Transverse colon (tissue), 4 donors: ENCODE measurements at regions not wholly inside any gene's neighbourhood (a gene's known extent, or its start where the extent isn't known, plus 50 kb on each side); places are given as distances from the start of the nearest gene placed in this dataset.
"Not testable (repeated sequence)": the region's sequence is repeated elsewhere in the genome, so short reads cannot be mapped to it uniquely, and the experiment has no call there.

Experiments
- DNase-seq: peaks from one replicate; pipeline ENCODE4 v3.0.0-alpha.2; 2019
- H3K27ac ChIP-seq, 4 donors: fragments of 200-600 bp; sonication (generic); 2 replicates each; pipeline ENCODE4 v1.5.1; 2016 to 2018; ENCODE audit warnings: inconsistent platforms in 4 of 4
- H3K27me3 ChIP-seq: fragments of 200-600 bp; sonication (generic); 2 replicates; pipeline ENCODE4 v1.5.1; 2017; ENCODE audit warnings: inconsistent platforms
- H3K36me3 ChIP-seq, 4 donors: fragments of 200-600 bp; sonication (generic); 2 replicates each; pipeline ENCODE4 v1.5.1; 2017 to 2019; ENCODE audit warnings: inconsistent platforms in 4 of 4
- H3K4me1 ChIP-seq, 4 donors: fragments of 200-600 bp; sonication (generic); 2 replicates each; pipeline ENCODE4 v1.5.1; 2017 to 2020; ENCODE audit warnings: inconsistent platforms in 4 of 4
- H3K4me3 ChIP-seq, 4 donors: fragments of 200-600 bp; sonication (generic); 1 replicate in 1 of 4; 2 replicates in 3 of 4; pipeline versions ENCODE4 v1.5.1 to v1.6.1; 2017 to 2019; ENCODE audit warnings: inconsistent platforms in 4 of 4
- H3K9me3 ChIP-seq, 2 donors: fragments of 200-600 bp; sonication (generic); 2 replicates each; pipeline ENCODE4 v1.5.1; 2017 to 2019; ENCODE audit warnings: inconsistent platforms in 2 of 2
- CTCF ChIP-seq, 5 experiments: fragments of 200-600 bp in 3 of 5; fragments of 450-650 bp in 2 of 5; sonication (generic) in 3 of 5; IDR thresholded peaks; 1 replicate in 2 of 5; 2 replicates in 3 of 5; pipeline ENCODE4 v1.5.1; 2016 to 2017; ENCODE audit warnings: antibody characterized with exemption in 5 of 5, inconsistent platforms in 3 of 5, mild to moderate bottlenecking in 2 of 5, moderate library complexity in 1 of 5
- EP300 ChIP-seq: sonication (generic); formaldehyde crosslinking; IDR thresholded peaks from one replicate; pipeline ENCODE4 v1.6.1; 2017; ENCODE audit warnings: antibody characterized with exemption, low read depth
- POLR2A ChIP-seq: fragments of 450-650 bp; IDR thresholded peaks from one replicate; pipeline ENCODE4 v1.6.1; 2016; ENCODE audit warnings: antibody characterized with exemption, mild to moderate bottlenecking, moderate library complexity
- POLR2AphosphoS5 ChIP-seq, 3 donors: sonication (generic); formaldehyde crosslinking; IDR thresholded peaks; one replicate each; pipeline ENCODE4 v1.6.1; 2016; ENCODE audit warnings: antibody characterized with exemption in 3 of 3
- WGBS, 2 donors: methylation state at CpG; one replicate each; pipeline ENCODE4 v1.1.5; 2018; ENCODE audit warnings: low coverage in 1 of 2; 5-methylcytosine and 5-hydroxymethylcytosine counted together
- in situ Hi-C, 4 donors: fragments of 200-750 bp; cut with MboI; loops; one replicate each; pipeline versions ENCODE4 v1.15.0 to v1.15.1; 2017; ENCODE audit warnings: low sequenced_read_pairs in 3 of 4, low pct_ligation_motif_present in 1 of 4, low pct_unique_long_range_greater_than_20kb in 1 of 4
- intact Hi-C: fragments of 100-400 bp; cut with DNase I; formaldehyde crosslinking; loops from one replicate; pipeline ENCODE4 v1.15.1; 2023; ENCODE audit warnings: low total_unique reads

GRCh38 chr18:4536447-4536846, 81.3 kb upstream of the DLGAP1 start:
- Histone ChIP-seq H3K27me3 (no peaks in the 10 kb centered on the region), H3K4me1 (no peaks in the 10 kb centered on the region), H3K27ac (no peak overlapping the region), H3K36me3 (no peaks in the 10 kb centered on the region), H3K4me3 (no peak overlapping the region), H3K9me3 (peaks cover 6 to 15% of the 10 kb centered on the region in 2 donors)
- intact Hi-C loops (no loop called here), in situ Hi-C loops (no loop called here)
- TF ChIP-seq POLR2A, result no peak
- no peak for TF ChIP-seq POLR2AphosphoS5 (IDR thresholded peaks at IDR 0.05)
- no peak for TF ChIP-seq EP300
- TF ChIP-seq CTCF (IDR thresholded peaks at IDR 0.05), result no peak
- no peak for DNase-seq

GRCh38 chr18:4528405-4528804, 73.3 kb upstream of the DLGAP1 start:
- Histone ChIP-seq H3K4me3 (no peak overlapping the region), H3K4me1 (no peaks in the 10 kb centered on the region), H3K9me3 (no peaks in the 10 kb centered on the region), H3K27me3 (no peaks in the 10 kb centered on the region), H3K36me3 (no peaks in the 10 kb centered on the region), H3K27ac (no peak overlapping the region)
- intact Hi-C loops (no loop called here), in situ Hi-C loops (no loop called here)
- DNase-seq, result no peak
- TF ChIP-seq CTCF (IDR thresholded peaks at IDR 0.05), result no peak
- no peak for TF ChIP-seq POLR2AphosphoS5 (IDR thresholded peaks at IDR 0.05)
- no peak for TF ChIP-seq POLR2A
- TF ChIP-seq EP300, result no peak

GRCh38 chr18:4527826-4528225, 72.7 kb upstream of the DLGAP1 start:
- H3K9me3 ChIP-seq, H3K36me3 ChIP-seq, H3K27ac ChIP-seq, in situ Hi-C loops, DNase-seq, H3K27me3 ChIP-seq, intact Hi-C loops, H3K4me3 ChIP-seq, H3K4me1 ChIP-seq: not testable (repeated sequence)
- WGBS, 2 donors, result 30 to 39% methylated on average over 4 to 10 of the region's 10 CpGs

GRCh38 chr18:4524096-4524495, 69.0 kb upstream of the DLGAP1 start:
- H3K36me3 ChIP-seq, result no peaks in the 10 kb centered on the region
- no peaks in the 10 kb centered on the region for H3K4me1 ChIP-seq
- no peaks in the 10 kb centered on the region for H3K9me3 ChIP-seq
- DNase-seq, result no peak
- intact Hi-C loops, result no loop called here
- no peak for TF ChIP-seq POLR2AphosphoS5 (IDR thresholded peaks at IDR 0.05)
- TF ChIP-seq POLR2A, result no peak
- no peak for TF ChIP-seq EP300
- TF ChIP-seq CTCF (IDR thresholded peaks at IDR 0.05), result no peak
- H3K27me3 ChIP-seq, result no peaks in the 10 kb centered on the region
- whole genome bisulfite sequencing, 2 donors, result 45 to 62% methylated on average over 4 of the region's 4 CpGs
- H3K27ac ChIP-seq, result no peak overlapping the region
- in situ Hi-C loops, result no loop called here
- no peak overlapping the region for H3K4me3 ChIP-seq

- H3K9me3 ChIP-seq, result no peaks in the 10 kb centered on the region
- no peak overlapping the region for H3K27ac ChIP-seq
- DNase-seq, result no peak
- no peaks in the 10 kb centered on the region for H3K27me3 ChIP-seq
- H3K4me3 ChIP-seq, result no peak overlapping the region
- TF ChIP-seq CTCF (IDR thresholded peaks at IDR 0.05) (no peak), POLR2A (no peak), POLR2AphosphoS5 (IDR thresholded peaks at IDR 0.05) (no peak), EP300 (no peak)
- no peaks in the 10 kb centered on the region for H3K36me3 ChIP-seq
- in situ Hi-C loops, result no loop called here
- no peaks in the 10 kb centered on the region for H3K4me1 ChIP-seq
- WGBS, 2 donors, result 86 to 93% methylated on average over 3 to 6 of the region's 6 CpGs
- intact Hi-C loops, result no loop called here
Measured at GRCh38 chr18:4511166-4511565, 56.1 kb upstream of the DLGAP1 start.
